ENCODE measurements at regions not wholly inside any gene's neighbourhood (a gene's known extent, or its start where the extent isn't known, plus 50 kb on each side); places are given as distances from the start of the nearest gene placed in this dataset.
"Not testable (repeated sequence)": the region's sequence is repeated elsewhere in the genome, so short reads cannot be mapped to it uniquely, and the experiment has no call there.

DNA sequence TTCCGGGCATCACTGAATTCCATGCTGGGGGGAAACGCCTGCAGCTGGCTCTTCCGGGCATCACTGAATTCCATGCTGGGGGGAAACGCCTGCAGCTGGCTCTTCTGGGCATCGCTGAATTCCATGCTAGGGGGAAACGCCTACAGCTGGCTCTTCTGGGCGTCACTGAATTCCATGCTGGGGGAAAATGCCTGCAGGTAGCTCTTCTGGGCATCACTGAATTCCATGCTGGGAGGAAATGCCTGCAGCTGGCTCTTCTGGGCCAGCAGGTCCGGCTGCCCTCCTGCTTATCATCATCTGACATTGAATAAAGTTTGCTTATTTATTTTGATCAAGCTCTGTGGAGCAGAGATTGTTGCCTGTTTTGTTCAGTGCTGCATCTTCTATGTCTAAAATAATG, 355.1 kb downstream of the SMOC2 start:
- no peak for DNase-seq (ENCODE audit: low read depth)
- TF ChIP-seq CTCF (conservative IDR thresholded peaks at IDR 0.05; ENCODE audit: low read depth, low read length), result no peak
- no peak overlapping the region for H3K4me3 ChIP-seq (ENCODE audit: low read length)

DNA sequence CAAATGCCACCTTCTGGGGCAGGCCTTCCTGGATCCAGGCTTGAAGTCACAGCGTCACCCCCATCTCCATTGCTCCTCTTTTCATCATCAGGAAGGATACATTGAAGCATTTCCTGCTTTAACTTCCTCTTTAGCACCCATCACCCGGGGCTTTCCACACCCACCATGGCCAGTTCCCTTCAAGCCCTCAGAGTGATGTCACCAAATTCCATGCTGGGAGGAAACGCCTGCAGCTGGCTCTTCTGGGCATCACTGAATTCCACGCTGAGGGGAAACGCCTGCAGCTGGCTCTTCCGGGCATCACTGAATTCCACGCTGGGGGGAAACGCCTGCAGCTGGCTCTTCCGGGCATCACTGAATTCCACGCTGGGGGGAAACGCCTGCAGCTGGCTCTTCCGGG, 354.6 kb downstream of the SMOC2 start:
- DNase-seq (ENCODE audit: low read depth); H3K4me3 ChIP-seq (ENCODE audit: low read length): not testable (repeated sequence)

- no peak overlapping the region for H3K4me3 ChIP-seq (ENCODE audit: low read length)
- TF ChIP-seq CTCF (conservative IDR thresholded peaks at IDR 0.05; ENCODE audit: low read depth, low read length), result no peak
- DNase-seq (ENCODE audit: low read depth), result no peak
These were observed 353.5 kb downstream of the SMOC2 start for GRCh38 chr6:168794491-168794890.

DNA sequence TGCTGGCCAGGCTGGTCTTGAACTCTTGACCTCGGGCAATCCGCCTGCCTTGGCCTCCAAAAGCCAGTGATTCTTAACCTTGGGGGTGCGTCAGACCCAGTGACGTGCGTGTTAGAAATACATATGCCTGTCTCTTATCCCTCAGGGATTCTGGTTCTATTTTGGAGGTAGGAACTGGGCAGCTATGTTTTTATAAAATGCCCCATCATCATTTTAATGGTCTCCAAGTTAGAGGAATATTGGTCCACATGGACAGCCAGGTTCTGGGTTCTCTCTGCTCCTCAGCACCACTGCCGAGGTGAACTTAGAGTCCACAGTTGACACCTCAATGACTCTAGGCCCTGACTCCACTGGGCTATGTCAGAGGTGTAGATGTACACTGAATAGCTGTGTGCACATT, 352.7 kb downstream of the SMOC2 start:
- no peak for DNase-seq (ENCODE audit: low read depth)
- TF ChIP-seq CTCF (conservative IDR thresholded peaks at IDR 0.05; ENCODE audit: low read depth, low read length), result no peak
- no peak overlapping the region for H3K4me3 ChIP-seq (ENCODE audit: low read length)

GRCh38 chr6:168791917-168792316, 350.9 kb downstream of the SMOC2 start:
- H3K4me3 ChIP-seq (ENCODE audit: low read length), result no peak overlapping the region
- DNase-seq (ENCODE audit: low read depth), result no peak
- no peak for TF ChIP-seq CTCF (conservative IDR thresholded peaks at IDR 0.05; ENCODE audit: low read depth, low read length)

GRCh38 chr6:168789699-168790098, 348.7 kb downstream of the SMOC2 start:
- no peak for TF ChIP-seq CTCF (conservative IDR thresholded peaks at IDR 0.05; ENCODE audit: low read depth, low read length)
- H3K4me3 ChIP-seq (ENCODE audit: low read length), result no peak overlapping the region
- DNase-seq (ENCODE audit: low read depth), result no peak

DNA sequence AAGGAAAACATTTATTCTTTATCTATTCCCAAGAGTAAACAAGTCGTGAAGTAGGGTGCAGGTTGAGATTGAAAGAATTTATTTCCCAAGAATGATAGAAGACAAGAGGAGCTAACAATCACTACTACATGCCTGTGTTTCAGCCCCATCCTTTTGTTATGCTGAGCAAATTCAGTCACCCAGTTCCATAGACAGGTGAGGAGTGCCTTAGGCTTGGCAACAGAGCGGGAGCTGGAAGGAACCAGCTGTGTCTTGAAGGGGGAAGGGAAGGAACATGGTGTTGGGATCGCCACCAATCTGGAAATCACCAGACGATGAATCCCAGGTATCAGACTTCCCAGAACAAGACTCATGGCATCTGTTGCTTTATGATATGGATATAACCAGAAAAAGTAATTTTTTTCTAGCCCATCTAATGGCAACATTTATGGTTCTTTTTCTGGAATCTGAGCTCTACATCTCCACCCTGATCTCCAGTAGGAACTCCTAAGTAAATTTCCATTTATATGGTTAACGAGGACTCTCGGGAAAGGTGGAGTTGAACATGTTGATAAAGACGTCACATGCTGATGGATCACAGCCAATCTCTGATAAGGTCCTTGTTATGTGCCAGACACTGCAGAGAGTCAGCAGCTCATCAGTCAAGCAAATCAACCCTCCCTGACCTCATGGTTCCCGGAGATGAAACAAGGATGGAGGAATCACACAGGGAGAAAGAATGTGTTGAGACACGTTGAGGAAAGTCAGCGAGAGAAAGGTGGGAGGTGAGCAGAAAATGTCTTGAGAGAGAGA, 344.9 kb downstream of the SMOC2 start:
- no peak for DNase-seq (ENCODE audit: low read depth)

More for the DNA sequence above, 344.9 kb downstream of the SMOC2 start:
- TF ChIP-seq CTCF (conservative IDR thresholded peaks at IDR 0.05; ENCODE audit: low read depth, low read length), result no peak
- H3K4me3 ChIP-seq (ENCODE audit: low read length), result no peak overlapping the region

Data from retinal pigment epithelial cell (primary cell).